UCSD-AML1 (cell line): ENCODE measurements at regions not wholly inside any gene's neighbourhood (a gene's known extent, or its start where the extent isn't known, plus 50 kb on each side); places are given as distances from the start of the nearest gene placed in this dataset.
"Not testable (repeated sequence)": the region's sequence is repeated elsewhere in the genome, so short reads cannot be mapped to it uniquely, and the experiment has no call there.

Experiments
- DNase-seq: peaks from one replicate; lab custom pipeline; 2025; ENCODE audit not compliant: unreplicated experiment; lab: John Stamatoyannopoulos, UW

GRCh38 chr11:103727262-103727661 is 309.2 kb upstream of the DDI1 start:
- DNase-seq: no peak

- DNase-seq: no peak
Observed at GRCh38 chr11:103729617-103730016, 306.8 kb upstream of the DDI1 start.

DNA sequence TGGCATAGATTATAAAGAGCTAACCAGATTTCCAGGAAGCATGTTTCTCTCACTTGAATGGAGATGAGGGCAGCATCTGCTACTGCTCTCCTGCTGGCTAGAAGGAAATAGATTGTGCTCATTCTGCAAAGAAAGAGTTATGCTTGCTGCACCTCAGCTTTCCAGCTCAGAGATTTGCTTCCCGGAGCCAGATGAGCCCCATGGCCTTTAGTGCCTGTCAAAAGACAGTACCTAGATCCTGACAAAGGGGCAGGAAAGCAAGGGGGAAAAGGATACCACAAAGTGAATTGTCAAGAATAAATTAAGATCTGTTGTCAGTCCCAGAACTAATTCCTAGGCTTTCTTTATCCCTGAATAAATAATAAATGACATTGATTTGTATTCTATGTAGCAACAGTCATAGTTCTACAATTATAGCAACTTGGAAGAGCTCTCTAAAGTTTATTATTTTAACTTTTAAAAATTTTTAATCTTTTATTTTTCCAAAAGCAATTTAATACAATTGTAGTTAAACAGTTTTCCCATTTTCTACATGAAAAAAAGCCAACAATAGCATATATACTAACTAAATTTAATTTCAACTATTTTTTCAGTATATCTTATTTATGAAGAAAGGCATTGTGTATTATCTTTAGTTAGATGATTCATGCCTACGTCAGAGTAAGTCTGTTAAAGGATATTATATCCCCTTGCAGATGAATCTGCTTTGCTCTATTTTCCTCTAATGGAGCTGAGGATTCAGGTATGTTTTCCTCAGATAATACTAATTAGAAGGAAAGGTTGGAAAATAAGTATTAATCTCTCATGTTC is 306.1 kb upstream of the DDI1 start:
- no peak for DNase-seq

DNA sequence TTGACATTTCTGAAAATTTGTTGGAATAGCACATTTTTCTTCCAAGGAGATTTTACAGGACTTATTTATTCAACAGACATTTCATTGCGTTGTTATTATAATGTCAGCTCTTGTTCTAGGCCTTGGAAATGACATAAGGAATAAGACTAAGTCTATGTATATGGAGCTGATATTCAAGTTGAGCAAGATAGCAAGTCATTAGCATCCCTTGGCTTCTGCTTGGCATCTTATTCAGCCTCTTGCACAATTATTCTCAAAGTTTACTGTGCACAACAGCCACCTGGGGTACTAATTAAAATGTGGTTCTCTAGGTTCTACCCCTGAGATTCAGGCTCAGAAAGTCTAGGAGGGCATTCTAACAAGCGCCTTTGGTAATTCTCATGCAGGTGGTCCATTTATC is 304.8 kb upstream of the DDI1 start:
- no peak for DNase-seq

DNA sequence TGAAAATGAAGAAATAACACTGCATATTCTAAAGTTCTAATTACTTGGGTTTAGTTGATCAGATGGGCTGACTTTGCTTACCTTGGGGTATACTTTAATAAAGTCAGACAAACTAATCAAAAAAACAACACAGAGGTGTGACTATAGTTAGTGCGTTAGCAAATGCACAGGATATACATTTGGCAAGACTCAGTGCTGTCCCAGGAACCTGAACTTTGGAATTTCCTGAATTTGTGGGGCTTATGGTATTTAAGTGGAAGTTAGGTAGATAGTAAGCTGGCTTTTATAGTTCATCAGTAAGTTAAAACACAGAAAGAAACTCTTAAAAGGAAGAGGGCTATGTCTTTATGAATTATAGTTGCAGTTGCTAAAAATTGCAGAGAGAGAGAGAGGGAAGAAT is 302.6 kb upstream of the DDI1 start:
- DNase-seq: no peak

DNA sequence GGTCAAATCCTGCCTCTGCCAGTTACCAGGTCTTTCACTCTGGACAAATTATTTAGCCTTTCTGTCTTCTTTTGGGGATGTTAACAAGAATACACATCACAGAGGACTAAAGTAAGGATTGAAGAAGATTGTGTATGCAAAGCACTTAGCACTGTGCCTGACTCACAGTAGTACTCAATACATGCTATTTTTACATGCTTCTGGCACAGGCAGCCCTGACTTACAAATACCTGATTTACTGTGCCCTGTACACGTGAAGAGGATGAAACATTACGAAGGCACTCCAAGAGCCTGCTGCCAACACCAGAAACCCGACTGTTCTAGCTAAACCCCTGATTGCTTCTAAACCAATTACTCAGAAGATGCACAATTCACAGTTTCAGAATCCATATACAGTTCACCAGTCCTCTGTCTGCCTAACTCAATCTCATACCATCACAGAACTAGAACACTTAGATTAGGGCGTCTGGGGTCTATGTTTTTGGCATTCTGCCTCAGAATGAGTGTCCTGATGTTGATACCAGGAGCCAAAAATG is 300.9 kb upstream of the DDI1 start:
- DNase-seq: no peak

DNA sequence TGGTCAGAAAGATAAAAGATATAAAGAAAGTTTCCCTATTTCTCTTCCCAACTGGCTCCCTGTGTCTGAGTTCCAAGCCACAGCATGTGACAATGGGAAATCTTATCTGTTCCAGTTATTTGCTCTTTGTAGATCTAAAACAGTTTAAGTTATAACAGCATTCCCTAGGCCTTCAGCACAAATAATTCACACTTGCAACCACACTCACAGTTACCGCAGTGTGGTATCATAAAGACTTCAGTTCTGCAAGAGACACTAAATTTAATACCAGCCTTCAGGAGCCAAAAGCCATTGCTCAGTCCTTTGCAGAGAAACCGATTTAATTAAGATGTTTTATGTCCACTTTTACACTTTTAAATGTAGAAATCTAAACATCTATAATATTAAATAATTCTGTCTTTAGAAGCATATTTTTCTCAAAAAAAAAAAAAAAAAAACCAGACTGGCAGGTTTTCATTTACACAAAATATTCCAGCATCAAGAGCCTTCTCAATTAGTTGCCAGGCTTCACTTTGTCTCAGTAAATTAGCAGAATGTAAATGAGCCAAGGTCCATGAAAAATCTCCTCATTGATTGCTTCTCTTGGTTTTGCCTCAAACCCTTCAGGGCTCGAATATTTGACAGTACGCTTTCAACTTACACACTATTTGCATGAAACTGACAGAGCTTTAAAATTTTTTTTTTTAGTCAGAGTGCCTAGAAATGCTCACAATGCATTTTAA is 300.0 kb upstream of the DDI1 start:
- no peak for DNase-seq

DNA sequence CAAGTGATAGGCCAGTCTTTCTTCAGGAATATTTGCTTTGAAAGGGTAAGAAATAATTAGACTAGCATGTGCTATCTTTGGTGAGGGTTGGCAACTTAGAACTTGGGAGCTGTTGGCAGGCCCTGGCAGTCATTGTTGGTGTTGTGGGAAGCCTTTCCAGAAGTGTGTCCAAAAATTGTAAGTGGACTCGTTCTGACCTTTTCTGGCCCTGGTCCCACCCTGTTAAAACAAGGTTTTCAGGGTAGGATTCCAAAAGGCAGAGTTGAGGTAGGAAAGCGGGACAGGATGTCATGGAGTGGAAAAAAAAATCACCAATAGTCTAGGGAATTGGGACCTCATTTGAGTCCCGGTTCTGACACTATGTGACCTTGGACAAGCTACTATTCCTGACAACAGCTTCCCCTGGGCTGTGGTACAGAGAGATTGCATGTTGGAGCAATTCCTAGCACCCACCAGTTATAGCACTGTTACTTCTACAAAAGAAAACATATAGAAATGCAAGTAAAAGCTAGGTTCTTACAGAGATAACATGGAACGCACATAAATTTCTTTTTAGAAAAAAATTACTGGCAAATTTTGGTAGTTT is 299.3 kb upstream of the DDI1 start:
- DNase-seq: no peak

GRCh38 chr11:103737747-103738146 is 298.7 kb upstream of the DDI1 start:
- no peak for DNase-seq

DNA sequence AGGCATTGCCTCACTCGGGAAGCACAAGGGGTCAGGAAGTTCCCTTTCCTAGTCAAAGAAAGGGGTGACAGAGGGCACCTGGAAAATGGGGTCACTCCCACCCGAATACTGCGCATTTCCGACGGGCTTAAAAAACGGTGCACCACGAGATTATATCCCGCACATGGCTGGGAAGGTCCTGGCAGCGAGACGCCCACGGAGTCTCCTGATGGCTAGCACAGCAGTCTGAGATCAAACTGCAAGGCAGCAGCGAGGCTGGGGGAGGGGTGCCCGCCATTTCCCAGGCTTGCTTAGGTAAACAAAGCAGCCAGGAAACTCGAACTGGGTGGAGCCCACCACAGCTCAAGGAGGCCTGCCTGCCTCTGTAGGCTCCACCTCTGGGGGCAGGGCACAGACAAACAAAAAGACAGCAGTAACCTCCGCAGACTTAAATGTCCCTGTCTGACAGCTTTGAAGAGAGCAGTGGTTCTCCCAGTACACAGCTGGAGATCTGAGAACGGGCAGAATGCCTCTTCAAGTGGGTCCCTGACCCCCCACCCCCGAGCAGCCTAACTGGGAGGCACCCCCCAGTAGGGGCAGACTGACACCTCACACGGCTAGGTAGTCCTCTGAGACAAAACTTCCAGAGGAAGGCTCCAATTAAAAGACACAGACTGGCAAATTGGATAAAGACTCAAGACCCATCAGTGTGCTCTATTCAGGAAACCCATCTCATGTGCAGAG is 297.2 kb upstream of the DDI1 start:
- DNase-seq: not testable (repeated sequence)

DNA sequence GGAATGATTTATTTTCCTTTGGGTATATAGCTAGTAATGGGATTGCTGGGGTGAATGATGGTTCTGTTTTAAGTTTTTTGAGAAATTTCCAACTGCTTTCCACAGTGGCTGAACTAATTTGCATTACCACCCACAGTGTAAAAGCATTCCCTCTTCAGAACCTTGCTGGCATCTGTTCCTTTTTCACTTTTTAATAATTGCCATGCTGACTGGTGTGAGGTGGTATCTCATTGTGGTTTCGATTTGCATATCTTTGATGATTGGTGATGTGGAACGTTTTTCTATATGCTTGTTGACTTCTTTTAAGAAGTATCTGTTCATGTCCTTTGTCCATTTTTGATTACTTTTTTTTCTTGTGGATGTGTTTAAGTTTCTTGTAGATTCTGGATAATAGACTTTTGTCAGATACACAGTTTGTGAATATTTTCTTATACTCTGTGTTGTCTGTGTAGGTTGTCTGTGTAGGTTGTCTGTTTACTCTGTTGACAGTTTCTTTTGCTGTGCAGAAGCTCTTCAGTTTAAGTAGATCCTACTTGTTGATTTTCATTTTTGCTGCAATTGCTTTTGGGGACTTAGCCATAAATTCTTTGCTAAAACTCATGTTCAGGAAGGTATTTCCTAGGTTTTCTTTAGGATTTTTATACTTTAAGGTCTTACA is 291.8 kb upstream of the DDI1 start:
- DNase-seq: no peak

DNA sequence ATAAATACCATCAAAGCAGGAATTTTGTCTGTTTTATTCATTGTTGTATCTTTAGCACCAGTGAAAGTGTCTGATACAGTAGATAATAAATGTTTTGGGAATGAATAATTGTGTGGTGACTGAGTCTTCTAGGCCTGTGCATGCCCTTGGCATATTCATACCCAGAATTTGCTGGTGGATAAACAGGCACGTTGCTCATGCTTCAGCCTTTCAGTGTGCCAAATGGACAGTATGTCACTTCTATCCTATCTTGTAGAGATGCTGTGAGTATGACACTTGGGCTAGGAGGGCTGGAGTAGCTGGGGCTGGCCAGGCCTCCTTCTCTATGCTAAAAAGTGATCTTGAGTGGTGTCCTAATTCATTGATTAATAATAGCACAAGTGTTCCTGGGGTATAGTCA is 287.3 kb upstream of the DDI1 start:
- DNase-seq: no peak

DNA sequence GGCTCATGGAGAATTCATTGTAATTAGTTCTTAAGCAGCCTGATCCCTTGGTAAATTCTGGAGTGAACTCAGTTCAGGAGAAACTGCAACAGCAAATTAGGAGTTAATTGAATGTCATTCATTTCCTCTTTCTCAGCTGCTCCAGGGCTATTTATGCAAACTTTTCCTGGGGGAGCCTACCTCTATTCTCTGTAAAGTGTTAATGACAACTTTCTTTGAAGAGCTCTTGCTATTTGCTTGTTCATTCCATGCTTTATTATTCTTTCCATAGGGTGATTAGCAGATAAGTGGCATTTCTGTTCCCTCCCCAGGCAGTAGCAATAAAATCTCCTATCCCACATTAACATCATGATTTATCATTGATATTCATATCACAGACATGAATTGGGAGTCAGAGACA is 267.6 kb upstream of the DDI1 start:
- no peak for DNase-seq

- no peak for DNase-seq
Observed at GRCh38 chr11:103773059-103773458, 263.4 kb upstream of the DDI1 start.

DNA sequence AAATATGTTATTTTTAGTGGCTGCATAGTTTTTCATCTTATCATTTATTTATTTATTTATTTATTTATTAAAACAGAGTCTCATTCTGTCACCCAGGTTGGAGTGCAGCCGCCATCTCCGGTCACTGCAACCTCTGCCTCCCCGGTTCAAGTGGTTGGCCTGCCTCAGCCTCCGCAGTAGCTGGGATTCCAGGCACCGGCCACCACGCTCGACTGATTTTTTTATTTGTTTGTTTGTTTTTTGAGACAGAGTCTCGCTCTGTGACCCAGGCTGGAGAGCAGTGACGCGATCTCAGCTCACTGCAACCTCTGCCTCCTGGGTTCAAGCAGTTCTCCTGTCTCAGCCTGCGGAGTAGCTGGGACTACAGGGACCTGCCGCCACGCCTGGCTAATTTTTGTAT is 262.9 kb upstream of the DDI1 start:
- no peak for DNase-seq

DNA sequence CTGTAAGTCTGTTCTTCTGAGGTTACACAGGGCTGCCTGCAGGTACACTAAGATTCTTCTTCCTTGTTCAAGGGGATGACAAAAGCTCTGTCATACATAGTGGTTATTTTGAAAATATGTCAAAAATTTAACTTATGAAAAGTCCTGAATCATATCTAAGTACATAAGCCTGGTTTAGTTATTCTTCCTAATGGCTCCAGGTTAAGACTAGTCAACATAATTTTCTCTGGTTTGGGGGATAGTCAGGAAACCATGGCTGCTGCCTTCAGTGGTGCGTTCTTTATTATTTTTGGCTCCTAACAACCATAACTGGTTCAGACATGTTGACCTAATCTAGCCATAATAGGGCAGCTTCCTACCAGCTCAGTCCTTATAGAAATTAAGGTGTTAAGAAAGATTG is 257.4 kb upstream of the DDI1 start:
- no peak for DNase-seq

DNA sequence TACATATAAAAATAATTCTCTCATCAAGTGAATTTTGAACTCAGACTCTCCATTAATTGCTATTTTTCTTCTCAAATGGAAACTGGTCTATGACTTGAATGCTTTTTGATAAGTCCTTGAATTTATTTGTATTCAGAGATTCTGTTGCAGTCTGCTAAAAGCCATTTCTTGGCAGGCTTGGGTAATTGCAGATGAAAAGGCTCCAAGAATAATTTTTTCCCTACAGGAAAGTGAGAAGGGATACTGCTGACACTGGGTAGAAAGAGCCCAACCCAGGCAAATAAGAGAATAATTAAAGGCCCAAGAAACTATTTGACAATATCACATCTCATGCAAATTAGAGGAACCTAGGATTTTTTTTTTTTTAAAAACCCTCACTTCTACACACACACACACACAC is 246.5 kb upstream of the DDI1 start:
- no peak for DNase-seq

DNA sequence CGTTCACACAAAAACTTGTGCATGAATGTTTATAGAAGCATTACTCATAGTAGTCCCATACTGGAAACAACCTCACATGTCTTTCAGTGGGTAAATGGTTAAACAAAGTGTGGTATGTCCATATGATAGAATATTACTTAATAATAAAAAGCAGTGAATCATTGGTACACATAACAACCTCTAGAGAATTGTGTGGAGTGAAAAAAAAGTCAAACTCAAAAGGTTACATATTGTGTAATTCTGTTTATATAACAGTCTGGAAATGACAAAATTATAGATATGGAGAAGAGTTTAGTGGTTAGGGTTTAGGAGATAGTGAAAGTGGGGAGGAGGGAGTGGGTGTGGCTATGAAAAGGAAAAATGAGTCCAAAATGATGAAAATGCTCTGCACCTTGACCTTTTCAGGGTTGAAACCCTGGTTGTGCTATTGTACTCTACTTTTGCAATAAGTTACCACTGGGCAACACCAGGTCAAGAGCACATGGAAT is 243.4 kb upstream of the DDI1 start:
- no peak for DNase-seq

GRCh38 chr11:103794262-103794661 is 242.2 kb upstream of the DDI1 start:
- DNase-seq: no peak

GRCh38 chr11:103798026-103798425 is 238.4 kb upstream of the DDI1 start:
- no peak for DNase-seq

- no peak for DNase-seq
Observed at GRCh38 chr11:103798446-103798845, 238.0 kb upstream of the DDI1 start.
